Immature natural killer cell (primary cell): ENCODE measurements at regions not wholly inside any gene's neighbourhood (a gene's known extent, or its start where the extent isn't known, plus 50 kb on each side); places are given as distances from the start of the nearest gene placed in this dataset.

Source experiments
- DNase-seq, 3 donors: peaks; one replicate each; pipeline ENCODE4 v3.0.0; 2022; ENCODE audit warnings: mixed read lengths in 1 of 3
- H3K27ac Mint-ChIP-seq, 6 donors: one replicate each; pipeline ENCODE4 v1.8.0; 2020; ENCODE audit warnings: mixed read lengths in 6 of 6, mild to moderate bottlenecking in 5 of 6, inconsistent platforms in 4 of 6, moderate library complexity in 3 of 6
- H3K27me3 Mint-ChIP-seq, 3 donors: one replicate each; pipeline ENCODE4 v1.8.0; 2020 to 2021; ENCODE audit warnings: low read depth in 3 of 3, mild to moderate bottlenecking in 3 of 3, mixed read lengths in 3 of 3, moderate library complexity in 3 of 3, inconsistent platforms in 1 of 3
- H3K36me3 Mint-ChIP-seq, 3 donors: one replicate each; pipeline ENCODE4 v1.8.0; 2020; ENCODE audit warnings: mixed read lengths in 3 of 3, inconsistent platforms in 2 of 3, mild to moderate bottlenecking in 2 of 3
- H3K4me1 Mint-ChIP-seq, 2 donors: one replicate each; pipeline ENCODE4 v1.8.0; 2020; ENCODE audit warnings: inconsistent platforms in 2 of 2, mild to moderate bottlenecking in 2 of 2, mixed read lengths in 2 of 2, moderate library complexity in 1 of 2
- H3K4me3 Mint-ChIP-seq, 5 donors: one replicate each; pipeline ENCODE4 v1.8.0; 2020; ENCODE audit warnings: mild to moderate bottlenecking in 5 of 5, mixed read lengths in 5 of 5, inconsistent platforms in 3 of 5, moderate library complexity in 3 of 5
- H3K9me3 Mint-ChIP-seq, 6 donors: one replicate each; pipeline ENCODE4 v1.8.0; 2020; ENCODE audit warnings: mild to moderate bottlenecking in 6 of 6, mixed read lengths in 6 of 6, inconsistent platforms in 4 of 6, moderate library complexity in 3 of 6

DNA sequence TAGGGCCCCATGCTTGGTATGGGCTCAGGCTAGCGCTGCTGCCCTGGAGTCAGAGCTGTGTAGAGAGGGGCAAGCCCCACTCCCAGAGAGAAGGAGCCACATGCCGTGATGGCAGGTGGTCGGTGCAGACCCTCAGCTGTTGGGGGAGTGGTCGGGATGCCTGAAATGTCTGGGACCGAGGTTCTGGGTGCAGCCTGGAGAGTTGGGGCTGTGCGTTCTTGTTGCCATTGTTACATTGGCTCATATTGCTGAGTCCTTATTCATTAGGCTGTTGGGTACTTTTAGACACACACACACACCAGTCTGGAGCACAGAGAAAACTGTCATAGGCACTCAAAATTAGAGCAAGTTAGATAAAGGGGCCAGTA, 83.9 kb downstream of the UNC5CL start:
- H3K36me3 Mint-ChIP-seq, result no peaks in the 10 kb centered on the region
- H3K9me3 Mint-ChIP-seq, result no peaks in the 10 kb centered on the region
- no peak overlapping the region for H3K27ac Mint-ChIP-seq
- no peak for DNase-seq
- no peaks in the 10 kb centered on the region for H3K4me1 Mint-ChIP-seq
- peaks cover 4 to 7% (median 6%) of the 10 kb centered on the region in 3 donors for H3K27me3 Mint-ChIP-seq
- no peak overlapping the region for H3K4me3 Mint-ChIP-seq

DNA sequence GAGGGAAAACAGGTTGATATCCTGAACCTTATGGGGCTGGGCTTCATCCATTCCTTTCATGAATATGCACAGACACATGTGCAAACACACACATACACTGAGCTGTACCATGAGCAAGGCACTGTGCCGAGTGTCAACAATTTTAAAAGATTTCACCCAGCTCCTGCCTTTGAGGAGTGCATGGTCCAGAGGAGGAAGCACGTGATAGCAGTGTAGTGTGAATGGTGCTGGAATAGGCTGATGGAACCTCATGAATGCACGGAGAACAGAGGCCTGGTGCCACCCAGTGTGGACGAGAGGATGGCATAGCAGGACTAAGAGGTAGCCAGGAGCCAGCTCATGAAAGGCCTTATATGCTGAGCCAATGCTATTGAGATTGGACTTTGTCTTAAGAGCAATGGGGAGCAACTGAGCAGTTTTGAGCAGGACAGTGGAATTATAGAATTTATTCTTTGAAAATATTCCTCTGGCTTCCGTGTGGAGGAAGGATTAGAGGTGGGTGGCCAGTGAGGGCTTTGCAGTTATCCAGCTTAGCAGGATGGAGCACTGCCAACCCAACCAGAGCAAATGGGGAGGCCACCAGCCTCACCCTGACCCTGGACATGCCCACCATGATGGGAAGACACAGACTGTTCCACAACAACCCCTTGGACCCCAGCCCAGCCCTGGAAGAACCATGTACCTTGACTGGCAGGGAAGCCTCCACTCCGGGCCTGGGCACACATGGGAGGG, 84.4 kb downstream of the UNC5CL start:
- H3K36me3 Mint-ChIP-seq, result no peaks in the 10 kb centered on the region
- no peaks in the 10 kb centered on the region for H3K9me3 Mint-ChIP-seq
- DNase-seq, result no peak
- H3K27ac Mint-ChIP-seq, result no peak overlapping the region
- no peaks in the 10 kb centered on the region for H3K4me1 Mint-ChIP-seq
- H3K4me3 Mint-ChIP-seq, result no peak overlapping the region
- peaks cover 4 to 7% (median 6%) of the 10 kb centered on the region in 3 donors for H3K27me3 Mint-ChIP-seq

DNA sequence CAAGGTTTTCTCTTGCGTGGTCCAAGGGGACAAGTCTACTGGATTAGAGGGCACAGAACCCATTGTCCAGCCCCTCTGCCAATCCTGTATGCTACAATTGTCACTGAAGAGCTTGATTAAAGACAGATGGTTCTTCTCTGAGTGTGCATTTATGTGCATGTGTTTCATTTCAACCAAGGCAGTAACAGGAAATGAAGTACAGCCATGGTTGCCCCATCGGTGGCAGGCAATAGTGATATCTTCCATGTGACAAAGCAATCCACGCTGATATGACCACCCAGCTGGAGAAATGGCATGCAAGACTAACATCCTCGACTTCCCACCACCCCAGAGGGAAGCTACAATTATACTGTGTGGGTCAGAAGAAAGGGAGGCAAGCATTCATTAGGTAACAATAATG, 85.5 kb downstream of the UNC5CL start:
- Mint-ChIP-seq H3K27me3 (peaks cover 4 to 9% (median 6%) of the 10 kb centered on the region in 3 donors), H3K4me3 (no peak overlapping the region), H3K4me1 (no peaks in the 10 kb centered on the region), H3K27ac (no peak overlapping the region), H3K9me3 (no peaks in the 10 kb centered on the region), H3K36me3 (no peaks in the 10 kb centered on the region)
- no peak for DNase-seq

DNA sequence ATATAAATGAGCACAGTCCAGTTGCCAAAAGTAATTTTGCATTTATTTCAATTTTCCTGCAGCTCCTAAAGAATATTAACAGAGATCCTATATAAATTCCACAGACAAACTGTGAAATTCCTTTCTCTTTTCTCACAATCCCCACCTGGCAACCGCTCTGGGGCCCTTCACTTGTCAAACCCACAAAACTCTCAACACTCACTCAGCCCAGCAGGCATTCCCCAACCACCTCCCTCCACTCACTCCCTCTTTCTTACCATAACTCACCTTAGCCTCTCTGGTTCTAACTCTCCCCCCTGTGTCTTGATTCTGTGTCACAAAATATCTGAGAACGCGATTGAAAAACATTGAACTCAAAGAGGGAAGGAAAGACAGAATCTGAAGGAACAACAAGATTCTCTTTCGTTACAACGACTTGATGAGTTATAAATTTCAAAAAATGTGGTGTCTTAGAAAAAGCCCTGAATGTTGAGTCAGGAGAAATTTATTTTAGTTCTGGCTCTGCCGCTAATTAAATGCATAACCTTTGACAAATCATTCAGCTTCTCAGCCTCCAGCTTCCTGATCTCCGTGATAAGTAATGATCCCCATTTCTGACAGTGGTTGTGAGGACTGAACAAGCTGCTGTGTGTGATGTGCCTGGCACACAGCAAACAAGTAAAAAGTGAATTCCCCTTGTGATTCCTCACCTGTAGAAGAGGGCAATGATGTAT, 87.9 kb downstream of the UNC5CL start:
- no peak for DNase-seq
- H3K9me3 Mint-ChIP-seq, result no peaks in the 10 kb centered on the region
- H3K36me3 Mint-ChIP-seq, result no peaks in the 10 kb centered on the region
- H3K27me3 Mint-ChIP-seq, result peaks cover 3 to 9% (median 6%) of the 10 kb centered on the region in 3 donors
- no peak overlapping the region for H3K27ac Mint-ChIP-seq
- no peaks in the 10 kb centered on the region for H3K4me1 Mint-ChIP-seq
- no peak overlapping the region for H3K4me3 Mint-ChIP-seq

DNA sequence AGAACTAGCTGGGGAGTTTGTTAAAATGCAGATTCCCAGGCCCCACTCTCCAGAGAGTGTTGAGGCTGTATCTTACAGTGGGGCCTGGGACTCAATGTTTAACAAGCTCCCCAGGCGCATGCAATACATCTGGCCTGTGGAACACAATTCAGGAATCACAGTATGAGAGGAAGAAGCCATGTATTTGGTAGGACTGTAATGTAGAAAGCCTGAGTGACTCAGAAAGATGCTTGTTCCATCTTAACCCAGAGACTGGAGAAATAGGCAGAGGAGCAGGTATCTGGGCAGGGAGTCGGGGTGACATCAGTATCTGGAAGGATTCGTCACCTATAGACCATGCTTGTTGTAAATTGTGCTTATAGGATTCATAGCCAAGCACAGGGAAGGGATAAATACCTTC, 90.5 kb downstream of the UNC5CL start:
- Mint-ChIP-seq H3K36me3 (no peaks in the 10 kb centered on the region), H3K4me1 (no peaks in the 10 kb centered on the region), H3K27ac (no peak overlapping the region), H3K4me3 (no peak overlapping the region), H3K9me3 (no peaks in the 10 kb centered on the region), H3K27me3 (peaks cover 3 to 9% (median 4%) of the 10 kb centered on the region in 3 donors)
- DNase-seq, result no peak

DNA sequence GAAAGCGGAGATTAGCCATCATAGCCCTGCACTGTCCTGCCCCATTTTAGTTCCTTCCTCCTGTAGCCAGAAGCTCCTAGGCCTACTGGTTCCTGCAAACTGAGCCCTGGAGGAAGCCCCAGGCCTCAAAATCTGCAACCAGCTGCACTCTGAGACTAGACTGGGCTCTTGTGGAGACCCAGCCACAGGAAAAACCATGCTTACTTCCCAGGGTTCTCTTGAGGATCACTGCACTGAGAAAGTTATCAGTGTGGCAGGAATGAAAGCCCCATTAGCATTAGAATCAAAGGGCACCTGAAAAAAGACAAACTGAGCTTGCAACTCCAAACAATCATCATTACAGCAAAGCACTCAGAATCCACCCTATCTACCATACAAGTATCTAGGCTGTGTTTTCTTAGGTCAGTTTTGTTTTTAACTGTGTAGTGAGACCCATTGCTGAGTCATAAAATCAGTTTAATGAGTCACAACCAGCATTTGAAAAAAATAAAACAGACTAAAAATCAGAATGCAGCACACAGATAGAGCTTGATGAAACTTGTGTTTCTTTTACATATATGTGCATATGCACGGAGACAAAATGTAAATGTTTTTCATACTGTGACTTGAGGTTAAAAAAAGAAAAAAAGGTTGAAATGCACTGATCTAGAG, 91.0 kb downstream of the UNC5CL start:
- Mint-ChIP-seq H3K27me3 (peaks cover 1 to 9% (median 4%) of the 10 kb centered on the region in 3 donors), H3K4me1 (no peaks in the 10 kb centered on the region), H3K9me3 (no peaks in the 10 kb centered on the region), H3K27ac (no peak overlapping the region), H3K4me3 (no peak overlapping the region), H3K36me3 (no peaks in the 10 kb centered on the region)
- no peak for DNase-seq

DNA sequence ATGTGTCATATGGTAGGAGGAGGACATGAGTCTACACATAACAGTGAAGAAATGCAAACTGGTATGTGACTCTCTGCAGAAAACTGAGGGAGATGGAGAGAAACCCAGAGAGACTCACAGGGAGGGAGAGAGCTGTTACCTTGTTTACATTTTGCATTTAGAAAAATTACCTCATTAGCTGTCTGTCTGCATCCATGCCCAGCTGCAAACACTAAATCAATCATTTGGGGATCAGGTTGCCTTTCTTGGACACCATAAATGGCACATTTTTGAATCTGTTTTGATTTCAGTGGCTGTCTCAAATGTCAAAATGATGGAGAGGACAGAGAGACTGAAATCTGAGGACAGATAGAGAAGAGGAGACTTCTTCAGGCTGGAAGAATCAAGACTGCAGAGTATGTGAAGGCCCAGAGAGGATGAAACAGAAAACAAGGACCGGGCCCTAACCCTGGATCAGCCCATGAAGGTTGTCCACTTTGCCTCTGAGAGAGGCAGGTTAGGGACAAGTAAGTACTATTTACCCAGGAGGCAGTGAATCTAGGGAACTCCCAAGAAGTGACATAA, 92.2 kb downstream of the UNC5CL start:
- no peaks in the 10 kb centered on the region for H3K9me3 Mint-ChIP-seq
- H3K27me3 Mint-ChIP-seq, result peaks cover 0 to 9% (median 4%) of the 10 kb centered on the region in 3 donors
- no peaks in the 10 kb centered on the region for H3K4me1 Mint-ChIP-seq
- H3K27ac Mint-ChIP-seq, result no peak overlapping the region
- H3K36me3 Mint-ChIP-seq, result no peaks in the 10 kb centered on the region
- no peak for DNase-seq
- H3K4me3 Mint-ChIP-seq, result no peak overlapping the region

DNA sequence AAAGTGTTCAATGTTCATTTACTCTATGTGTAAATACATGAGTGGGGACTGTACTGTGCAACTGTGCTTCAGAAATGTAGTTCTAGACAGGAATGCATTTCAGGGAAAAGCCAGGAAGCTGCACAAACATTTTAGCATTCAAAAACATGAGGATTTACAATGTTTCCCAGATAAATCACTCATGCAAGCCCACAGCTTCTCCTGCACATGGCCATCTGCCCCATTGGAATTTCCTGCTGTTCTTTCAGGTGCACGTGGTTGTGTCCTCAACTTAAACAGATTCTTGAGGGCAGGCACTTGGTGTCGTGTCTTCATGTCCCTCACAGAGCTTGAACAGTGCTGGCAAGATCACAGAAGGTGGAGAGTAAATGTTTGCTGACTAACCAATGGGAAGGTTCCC, 101.5 kb downstream of the UNC5CL start:
- no peak overlapping the region for H3K27ac Mint-ChIP-seq
- H3K4me1 Mint-ChIP-seq, result no peaks in the 10 kb centered on the region
- H3K36me3 Mint-ChIP-seq, result no peaks in the 10 kb centered on the region
- peaks cover 0 to 3% (median 0%) of the 10 kb centered on the region in 6 donors for H3K9me3 Mint-ChIP-seq
- H3K27me3 Mint-ChIP-seq, result peaks cover 2 to 6% (median 3%) of the 10 kb centered on the region in 3 donors
- DNase-seq, result no peak
- no peak overlapping the region for H3K4me3 Mint-ChIP-seq

DNA sequence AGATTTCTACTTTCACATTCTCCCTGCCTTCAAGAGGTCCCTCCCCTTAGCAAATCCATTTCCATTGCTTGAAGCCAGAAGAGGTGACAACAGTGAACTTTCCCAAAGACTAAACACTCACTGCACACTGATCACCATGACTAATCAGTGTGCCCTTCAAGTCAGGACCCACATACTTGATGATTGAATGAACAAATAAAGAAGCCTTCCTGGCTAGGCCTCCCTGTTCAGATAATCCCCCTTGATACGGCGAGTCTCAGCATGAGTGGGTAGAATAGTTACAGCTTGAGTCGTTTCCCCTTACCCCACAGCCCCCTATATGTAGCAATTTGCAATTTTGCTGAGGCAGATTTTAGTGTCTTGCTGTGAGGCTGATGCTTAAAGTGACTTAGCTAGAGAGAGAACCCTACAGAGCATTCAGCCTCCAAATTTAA, 102.2 kb downstream of the UNC5CL start:
- Mint-ChIP-seq H3K36me3 (no peaks in the 10 kb centered on the region), H3K27ac (no peak overlapping the region), H3K4me3 (no peak overlapping the region), H3K9me3 (peaks cover 0 to 3% (median 0%) of the 10 kb centered on the region in 6 donors), H3K27me3 (peaks cover 2 to 6% (median 3%) of the 10 kb centered on the region in 3 donors), H3K4me1 (no peaks in the 10 kb centered on the region)
- no peak for DNase-seq

DNA sequence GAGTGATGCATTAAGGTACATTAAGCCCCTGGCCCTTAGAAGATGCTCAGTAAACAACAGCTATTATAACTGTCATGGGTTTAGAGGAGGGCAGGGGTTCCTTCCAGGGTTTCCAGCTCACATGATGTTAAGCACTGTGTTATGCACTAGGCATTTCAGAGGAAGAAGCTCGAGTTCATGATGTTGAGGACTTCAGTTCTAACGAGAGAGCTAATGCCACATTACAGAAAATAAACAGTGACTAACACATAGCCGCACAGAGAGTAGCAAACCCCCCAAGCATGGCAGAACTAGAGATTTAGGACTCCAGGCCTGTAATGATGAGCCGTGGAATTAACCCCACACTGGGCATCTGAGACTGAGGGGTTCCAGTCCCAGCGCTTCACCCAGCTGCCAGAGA, 105.2 kb downstream of the UNC5CL start:
- DNase-seq, result no peak
- peaks cover 0 to 4% (median 2%) of the 10 kb centered on the region in 3 donors for H3K27me3 Mint-ChIP-seq
- no peaks in the 10 kb centered on the region for H3K9me3 Mint-ChIP-seq
- no peak overlapping the region for H3K4me3 Mint-ChIP-seq
- no peaks in the 10 kb centered on the region for H3K36me3 Mint-ChIP-seq
- H3K4me1 Mint-ChIP-seq, result no peaks in the 10 kb centered on the region
- no peak overlapping the region for H3K27ac Mint-ChIP-seq

DNA sequence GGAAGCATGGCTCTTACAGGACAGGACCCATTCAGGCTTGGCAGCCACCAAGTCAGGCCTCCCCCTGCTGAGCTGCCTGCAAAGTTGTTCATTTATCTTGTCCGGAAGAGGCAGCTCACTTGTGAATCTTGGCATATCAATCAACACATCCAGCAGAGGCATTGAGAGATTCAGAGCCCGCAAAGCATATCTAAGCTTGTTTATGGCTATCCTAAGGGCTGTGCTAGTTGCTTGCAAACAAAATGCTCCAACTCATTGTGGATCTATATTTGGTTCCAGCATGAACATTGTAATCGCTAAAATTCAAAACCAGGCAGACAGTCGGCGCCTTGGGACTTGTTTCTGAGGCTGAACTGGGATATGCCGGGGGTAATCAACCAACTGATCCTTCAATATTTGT, 106.1 kb downstream of the UNC5CL start:
- DNase-seq, result no peak
- no peak overlapping the region for H3K4me3 Mint-ChIP-seq
- H3K27ac Mint-ChIP-seq, result no peak overlapping the region
- H3K36me3 Mint-ChIP-seq, result no peaks in the 10 kb centered on the region
- peaks cover 0 to 4% (median 2%) of the 10 kb centered on the region in 3 donors for H3K27me3 Mint-ChIP-seq
- no peaks in the 10 kb centered on the region for H3K9me3 Mint-ChIP-seq
- H3K4me1 Mint-ChIP-seq, result no peaks in the 10 kb centered on the region

DNA sequence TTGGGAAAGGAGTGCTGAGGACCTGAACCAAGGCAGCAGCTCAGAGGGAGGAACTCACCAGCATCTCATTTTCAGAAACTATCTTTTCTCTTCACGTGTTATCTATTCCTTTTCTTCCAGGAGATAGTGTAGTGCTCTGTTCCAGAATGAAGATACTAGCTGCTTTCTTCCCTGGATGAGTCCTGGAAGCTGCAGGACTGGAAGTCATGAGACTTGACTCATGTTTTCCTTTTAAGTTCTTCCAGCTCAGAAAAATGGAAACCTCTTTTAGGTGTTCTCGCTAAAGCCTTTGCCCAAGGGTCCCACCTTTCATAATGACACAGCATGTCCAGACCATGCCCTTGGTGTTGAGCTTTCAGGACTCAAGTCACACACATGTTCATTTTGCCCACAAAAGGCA, 106.7 kb downstream of the UNC5CL start:
- Mint-ChIP-seq H3K27me3 (peaks cover 2 to 4% (median 4%) of the 10 kb centered on the region in 3 donors), H3K4me1 (no peaks in the 10 kb centered on the region), H3K9me3 (no peaks in the 10 kb centered on the region), H3K4me3 (no peak overlapping the region), H3K36me3 (no peaks in the 10 kb centered on the region), H3K27ac (no peak overlapping the region)
- DNase-seq, result no peak

DNA sequence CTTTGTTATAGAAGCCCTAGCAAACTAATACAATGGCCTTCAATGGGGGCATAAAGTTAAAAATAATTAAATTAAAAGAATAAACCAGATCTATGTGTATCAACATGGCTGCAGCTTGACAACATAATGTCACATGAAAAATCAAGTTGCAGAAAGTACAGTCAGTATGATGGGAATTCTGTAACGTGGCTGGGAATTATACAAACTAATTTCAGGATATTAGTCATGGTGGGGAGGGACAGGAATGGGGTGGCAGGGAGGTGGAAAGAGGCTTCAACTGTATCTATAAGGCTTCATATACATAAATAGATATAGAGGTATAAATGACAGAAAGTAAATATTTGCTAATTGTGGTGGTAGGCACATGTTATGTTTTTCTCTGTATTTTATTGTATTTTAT, 107.1 kb downstream of the UNC5CL start:
- no peak overlapping the region for H3K27ac Mint-ChIP-seq
- no peaks in the 10 kb centered on the region for H3K4me1 Mint-ChIP-seq
- no peaks in the 10 kb centered on the region for H3K36me3 Mint-ChIP-seq
- no peaks in the 10 kb centered on the region for H3K9me3 Mint-ChIP-seq
- DNase-seq, result no peak
- H3K4me3 Mint-ChIP-seq, result no peak overlapping the region
- peaks cover 2 to 4% (median 2%) of the 10 kb centered on the region in 3 donors for H3K27me3 Mint-ChIP-seq

DNA sequence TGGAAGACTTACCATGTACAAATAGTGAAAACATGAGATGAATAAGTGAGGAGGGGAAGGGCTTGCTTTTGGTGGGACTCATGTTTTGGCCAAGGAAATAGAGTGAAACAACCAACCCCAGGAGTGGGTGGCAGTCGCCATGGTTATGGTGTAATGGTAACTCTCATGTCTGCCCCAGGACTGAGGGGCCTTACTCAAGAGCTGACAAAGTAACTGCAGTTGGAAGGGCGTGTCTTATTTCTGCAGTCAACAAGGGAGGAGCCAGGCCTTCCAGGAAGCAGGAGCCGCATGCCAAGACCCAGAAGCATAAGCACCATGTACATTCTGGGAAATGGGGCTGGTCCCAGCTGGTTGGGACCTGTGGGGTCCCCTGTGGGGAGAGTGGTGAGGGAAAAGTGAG, 108.5 kb downstream of the UNC5CL start:
- no peaks in the 10 kb centered on the region for H3K9me3 Mint-ChIP-seq
- H3K4me1 Mint-ChIP-seq, result no peaks in the 10 kb centered on the region
- no peak overlapping the region for H3K4me3 Mint-ChIP-seq
- H3K27me3 Mint-ChIP-seq, result peaks cover 0 to 8% (median 2%) of the 10 kb centered on the region in 3 donors
- H3K27ac Mint-ChIP-seq, result no peak overlapping the region
- no peak for DNase-seq
- H3K36me3 Mint-ChIP-seq, result no peaks in the 10 kb centered on the region
